ENCODE measurements at regions not wholly inside any gene's neighbourhood (a gene's known extent, or its start where the extent isn't known, plus 50 kb on each side); places are given as distances from the start of the nearest gene placed in this dataset.

DNA sequence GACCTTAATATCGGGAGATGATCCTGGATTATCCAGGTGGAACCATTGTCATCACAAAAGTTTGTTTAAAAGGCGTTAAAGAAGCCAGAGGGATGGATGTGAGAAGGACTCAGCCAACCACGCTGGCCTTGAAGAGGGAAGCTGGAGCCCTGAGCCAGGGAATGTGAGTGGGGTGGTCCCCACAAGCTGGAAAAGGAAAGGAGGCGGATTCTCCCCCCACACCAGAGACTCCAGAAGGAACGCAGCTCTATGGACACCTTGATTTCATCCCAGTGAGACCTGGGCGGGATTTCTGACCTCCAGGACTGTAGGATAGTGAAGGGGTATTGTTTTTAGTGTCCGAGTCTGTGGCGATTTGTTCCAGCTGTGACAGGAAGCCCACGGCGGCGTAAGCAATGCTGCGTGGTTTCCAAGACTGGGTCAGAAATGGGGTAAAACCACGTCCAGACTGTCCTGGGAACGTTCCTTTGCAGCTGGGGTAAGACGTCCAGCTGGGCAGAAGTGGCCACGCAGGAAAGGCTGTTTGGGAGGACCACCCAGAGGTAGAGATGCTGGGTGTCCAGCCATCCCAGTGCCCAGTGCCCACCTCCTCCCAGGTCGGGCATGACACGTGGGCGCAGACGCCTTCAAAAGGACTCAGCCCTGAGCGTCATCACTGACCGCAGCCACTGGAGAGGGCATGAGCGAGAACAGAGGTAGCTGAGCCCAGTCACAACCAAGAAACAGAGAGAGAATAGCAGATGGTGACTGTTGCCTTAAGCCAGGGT is 125.4 kb upstream of the USP29 start:
- H3K36me3 Mint-ChIP-seq (ENCODE audit: insufficient read depth), result no peaks in the 10 kb centered on the region
- peaks cover 16 to 41% of the 10 kb centered on the region in 2 donors for H3K9me3 Mint-ChIP-seq
- no peak for DNase-seq

DNA sequence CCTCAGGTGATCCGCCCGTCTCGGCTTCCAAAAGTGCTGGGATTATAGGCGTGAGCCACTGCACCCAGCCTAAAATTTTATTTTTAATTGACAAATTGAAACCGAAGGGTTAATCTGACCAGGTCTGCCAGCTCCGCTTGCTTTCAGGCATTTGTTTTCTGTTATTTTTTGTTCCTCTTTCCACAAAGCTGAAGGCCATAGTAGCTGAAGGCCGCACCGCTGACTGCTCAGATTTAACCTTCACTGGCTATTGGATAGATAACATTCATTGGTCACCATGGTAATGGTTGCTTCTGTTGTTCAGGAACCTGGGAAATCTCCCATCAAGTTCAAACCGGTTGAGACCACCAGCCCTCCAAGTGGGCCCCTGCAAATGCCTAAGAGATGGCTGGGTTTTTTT is 124.5 kb upstream of the USP29 start:
- Mint-ChIP-seq H3K4me3 (no peak overlapping the region), H3K36me3 (ENCODE audit: insufficient read depth) (no peaks in the 10 kb centered on the region), H3K9me3 (peaks cover 14 to 34% of the 10 kb centered on the region in 2 donors), H3K27me3 (peaks cover 0 to 4% of the 10 kb centered on the region in 2 donors), H3K27ac (no peak overlapping the region), H3K4me1 (ENCODE audit: low read depth in 2 of 2) (no peaks in the 10 kb centered on the region)
- ATAC-seq (replicated peaks) (no peak), DNase-seq (no peak)

More for the DNA sequence above, 125.4 kb upstream of the USP29 start:
- ATAC-seq (replicated peaks), result no peak
- no peak overlapping the region for H3K27ac Mint-ChIP-seq
- H3K4me1 Mint-ChIP-seq (ENCODE audit: low read depth in 2 of 2), result no peaks in the 10 kb centered on the region
- peaks cover 0 to 4% of the 10 kb centered on the region in 2 donors for H3K27me3 Mint-ChIP-seq
- H3K4me3 Mint-ChIP-seq, result no peak overlapping the region

DNA sequence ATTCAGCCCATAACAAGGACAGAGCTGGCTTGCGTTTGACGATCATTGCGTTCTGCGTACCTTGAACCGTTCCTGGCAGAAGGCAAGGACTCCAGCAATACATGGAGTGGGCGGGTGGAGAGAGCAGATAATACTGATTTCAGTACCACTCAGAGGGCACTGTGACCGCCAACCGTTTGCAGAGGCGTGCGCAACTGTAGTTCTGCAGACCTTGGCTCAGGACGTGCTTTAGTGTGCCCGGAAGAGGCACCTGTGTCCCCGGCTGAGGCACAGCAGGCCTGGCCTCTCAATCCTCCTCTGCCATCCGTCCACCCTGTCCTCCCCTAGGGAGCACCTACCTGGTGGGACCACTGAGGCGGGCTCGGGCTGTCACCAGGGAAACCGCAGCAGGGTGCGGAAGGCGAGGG is 117.6 kb upstream of the USP29 start:
- Mint-ChIP-seq H3K27ac (no peak overlapping the region), H3K4me1 (ENCODE audit: low read depth in 2 of 2) (no peaks in the 10 kb centered on the region)

DNA sequence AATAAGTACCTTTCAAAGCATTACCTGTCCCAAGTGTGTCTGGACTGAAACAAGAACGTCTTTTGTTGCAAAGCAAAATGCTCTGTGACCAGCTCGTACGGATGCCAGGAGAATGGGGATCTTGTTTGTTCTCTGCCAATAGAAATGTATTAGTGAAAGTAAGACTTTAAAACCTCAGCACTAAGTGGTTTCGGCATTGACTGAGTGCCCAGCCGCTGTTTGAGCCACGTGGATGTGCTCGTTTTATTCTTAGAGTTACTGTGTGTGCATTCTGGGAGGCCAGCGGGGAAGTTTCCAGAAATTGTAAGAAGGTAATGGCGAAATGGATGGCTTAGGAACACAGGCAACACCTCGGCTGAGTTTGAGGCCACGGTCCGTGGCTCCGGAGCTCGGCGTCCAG is 117.1 kb upstream of the USP29 start:
- H3K4me3 Mint-ChIP-seq, result no peak overlapping the region
- DNase-seq (no peak), ATAC-seq (replicated peaks) (no peak)
- no peaks in the 10 kb centered on the region for H3K4me1 Mint-ChIP-seq (ENCODE audit: low read depth in 2 of 2)
- H3K36me3 Mint-ChIP-seq (ENCODE audit: insufficient read depth), result no peaks in the 10 kb centered on the region
- peaks cover 15 to 24% of the 10 kb centered on the region in 2 donors for H3K9me3 Mint-ChIP-seq
- H3K27me3 Mint-ChIP-seq, result no peaks in the 10 kb centered on the region
- H3K27ac Mint-ChIP-seq, result no peak overlapping the region

More for the DNA sequence above, 117.6 kb upstream of the USP29 start:
- ATAC-seq (replicated peaks) (no peak), DNase-seq (no peak)
- Mint-ChIP-seq H3K36me3 (ENCODE audit: insufficient read depth) (no peaks in the 10 kb centered on the region), H3K27me3 (no peaks in the 10 kb centered on the region), H3K4me3 (no peak overlapping the region), H3K9me3 (peaks cover 11 to 19% of the 10 kb centered on the region in 2 donors)

DNA sequence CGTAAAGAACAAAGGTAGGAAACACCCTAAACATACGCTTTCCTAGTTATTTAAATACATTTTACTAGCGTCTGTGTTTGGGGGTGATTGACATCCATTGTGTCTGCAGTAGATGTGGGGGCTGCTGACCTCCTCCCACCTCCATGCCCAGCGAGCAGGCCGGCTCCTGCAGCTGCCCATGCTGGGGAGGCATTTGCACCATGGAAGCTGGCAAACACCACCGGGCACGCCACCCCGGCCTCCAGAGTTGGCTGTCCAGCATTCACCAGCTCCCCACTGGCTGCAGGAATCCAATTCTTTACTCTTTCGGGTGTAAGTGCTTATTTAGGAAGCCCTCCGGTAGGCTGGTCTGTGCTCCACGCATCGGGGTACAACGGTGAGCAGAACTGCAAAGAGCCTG is 115.4 kb upstream of the USP29 start:
- Mint-ChIP-seq H3K9me3 (peaks cover 18 to 37% of the 10 kb centered on the region in 2 donors), H3K27me3 (no peaks in the 10 kb centered on the region), H3K27ac (no peak overlapping the region), H3K36me3 (ENCODE audit: insufficient read depth) (no peaks in the 10 kb centered on the region), H3K4me1 (ENCODE audit: low read depth in 2 of 2) (no peaks in the 10 kb centered on the region), H3K4me3 (no peak overlapping the region)
- ATAC-seq (replicated peaks) (no peak), DNase-seq (no peak)

DNA sequence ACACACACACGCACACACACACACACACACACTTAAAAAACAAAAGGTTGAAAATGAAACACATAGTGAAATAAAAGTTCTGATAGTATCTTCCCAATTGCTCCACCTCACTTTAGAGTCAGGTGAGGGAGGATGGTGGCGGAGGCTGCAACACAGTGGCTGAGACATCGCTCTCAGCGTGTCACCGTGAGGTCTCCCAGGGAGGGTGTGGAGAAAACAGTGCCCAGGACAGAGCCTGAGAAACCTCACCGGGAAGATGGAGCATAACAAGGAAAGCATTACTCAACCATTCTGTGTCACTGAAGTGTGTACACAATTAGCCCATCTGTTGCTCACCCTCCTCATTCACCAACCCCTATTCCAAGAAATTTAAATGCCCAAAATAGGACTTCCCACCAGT is 111.4 kb upstream of the USP29 start:
- H3K4me1 Mint-ChIP-seq (ENCODE audit: low read depth in 2 of 2), result no peaks in the 10 kb centered on the region
- no peaks in the 10 kb centered on the region for H3K27me3 Mint-ChIP-seq
- DNase-seq, result no peak
- ATAC-seq (replicated peaks), result no peak
- no peak overlapping the region for H3K27ac Mint-ChIP-seq
- H3K36me3 Mint-ChIP-seq (ENCODE audit: insufficient read depth), result no peaks in the 10 kb centered on the region
- no peak overlapping the region for H3K4me3 Mint-ChIP-seq
- peaks cover 18 to 45% of the 10 kb centered on the region in 2 donors for H3K9me3 Mint-ChIP-seq

DNA sequence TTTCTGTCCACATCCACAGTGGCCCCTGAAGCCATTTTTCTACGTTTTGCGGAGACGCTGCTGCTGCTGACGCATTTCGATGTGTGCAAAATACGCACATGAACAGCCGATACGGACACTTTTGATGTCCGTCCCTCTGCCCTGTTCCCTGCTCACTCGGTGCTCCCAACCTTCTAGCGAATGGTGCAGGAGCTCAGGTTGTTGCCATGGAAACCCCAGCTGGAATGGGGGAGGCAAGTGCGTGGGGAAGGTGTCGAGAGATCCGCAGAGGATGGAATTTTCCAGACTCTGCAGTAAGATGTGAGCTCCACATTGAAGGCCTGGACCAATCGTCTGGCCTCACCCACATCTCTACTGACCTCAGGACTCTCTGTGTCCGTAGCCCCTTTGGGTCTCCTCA is 109.2 kb upstream of the USP29 start:
- Mint-ChIP-seq H3K9me3 (peaks cover 22 to 56% of the 10 kb centered on the region in 2 donors), H3K36me3 (ENCODE audit: insufficient read depth) (no peaks in the 10 kb centered on the region), H3K4me1 (ENCODE audit: low read depth in 2 of 2) (no peaks in the 10 kb centered on the region), H3K27me3 (no peaks in the 10 kb centered on the region), H3K27ac (no peak overlapping the region), H3K4me3 (no peak overlapping the region)
- no peak for DNase-seq
- no peak for ATAC-seq (replicated peaks)

DNA sequence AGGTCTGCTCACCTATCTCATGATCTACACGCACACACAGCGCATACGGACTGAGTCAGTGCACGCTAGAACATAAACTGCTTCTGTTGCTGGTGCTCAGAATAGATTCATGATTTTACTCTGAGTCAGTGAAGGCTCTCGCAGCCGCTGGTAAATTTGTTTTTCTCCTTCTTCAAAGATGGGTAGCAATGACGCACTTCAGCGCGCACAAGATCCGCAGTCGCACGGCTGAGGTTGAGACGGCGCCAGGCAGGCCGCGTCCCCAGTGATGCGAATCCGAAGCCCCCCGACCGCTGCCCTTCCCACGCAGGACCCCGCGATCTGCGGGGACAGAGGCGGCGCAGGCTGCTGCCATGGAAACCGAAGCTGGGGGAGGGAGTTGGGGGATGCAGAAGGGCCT is 103.7 kb upstream of the USP29 start:
- Mint-ChIP-seq H3K27ac (no peak overlapping the region), H3K4me1 (ENCODE audit: low read depth in 2 of 2) (no peaks in the 10 kb centered on the region), H3K9me3 (peaks cover 8 to 36% of the 10 kb centered on the region in 2 donors), H3K27me3 (peaks cover 0 to 11% of the 10 kb centered on the region in 2 donors), H3K4me3 (no peak overlapping the region), H3K36me3 (ENCODE audit: insufficient read depth) (peaks cover 4% of the 10 kb centered on the region)
- DNase-seq, result no peak
- ATAC-seq (replicated peaks), result no peak

DNA sequence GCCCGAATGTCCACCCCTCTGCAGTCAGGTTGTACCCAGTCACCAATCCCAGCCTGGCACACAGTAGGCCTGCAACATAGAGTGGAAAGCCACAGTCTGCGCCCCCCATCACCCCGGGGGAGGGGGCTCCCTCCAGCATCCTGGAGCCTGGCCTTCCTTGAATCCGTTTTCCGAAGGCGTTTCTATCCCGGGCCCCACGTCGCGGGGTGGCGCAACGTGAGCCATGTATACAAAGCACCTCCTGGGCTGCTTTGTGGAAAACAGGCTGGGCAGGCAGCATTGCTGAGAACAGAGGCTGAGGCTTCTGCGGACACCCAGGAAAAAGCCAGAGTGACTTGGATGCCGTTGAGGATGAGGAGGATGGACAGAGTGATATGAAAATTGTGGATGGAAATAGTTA is 103.3 kb upstream of the USP29 start:
- Mint-ChIP-seq H3K4me1 (ENCODE audit: low read depth in 2 of 2) (no peaks in the 10 kb centered on the region), H3K4me3 (no peak overlapping the region), H3K27me3 (peaks cover 0 to 11% of the 10 kb centered on the region in 2 donors), H3K36me3 (ENCODE audit: insufficient read depth) (peaks cover 4% of the 10 kb centered on the region), H3K27ac (no peak overlapping the region), H3K9me3 (peaks cover 6 to 32% of the 10 kb centered on the region in 2 donors)
- ATAC-seq (replicated peaks) (no peak), DNase-seq (no peak)

DNA sequence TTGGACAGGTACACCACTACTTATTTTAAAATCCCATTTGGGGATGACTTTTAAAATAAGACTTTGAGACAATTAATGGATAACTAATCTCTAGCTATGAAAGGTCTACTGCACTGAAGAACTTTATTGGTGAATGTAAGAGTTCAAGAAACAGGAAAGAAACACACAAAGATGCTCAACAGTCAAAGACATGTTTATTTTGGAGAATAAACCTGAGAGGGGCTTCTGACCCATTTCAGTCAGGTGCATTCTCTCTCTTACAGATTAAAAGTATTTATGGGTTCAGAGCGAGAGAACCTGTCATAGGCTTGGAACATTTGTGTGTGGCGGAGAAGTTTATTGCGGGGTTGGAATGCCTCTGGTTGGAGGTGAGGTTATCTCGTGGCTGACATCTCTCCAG is 94.3 kb upstream of the USP29 start:
- DNase-seq (no peak), ATAC-seq (replicated peaks) (no peak)
- no peaks in the 10 kb centered on the region for H3K4me1 Mint-ChIP-seq (ENCODE audit: low read depth in 2 of 2)
- H3K27me3 Mint-ChIP-seq, result peaks cover 0 to 6% of the 10 kb centered on the region in 2 donors
- H3K9me3 Mint-ChIP-seq, result peaks cover 9 to 10% of the 10 kb centered on the region in 2 donors
- H3K36me3 Mint-ChIP-seq (ENCODE audit: insufficient read depth), result no peaks in the 10 kb centered on the region
- no peak overlapping the region for H3K4me3 Mint-ChIP-seq
- no peak overlapping the region for H3K27ac Mint-ChIP-seq

DNA sequence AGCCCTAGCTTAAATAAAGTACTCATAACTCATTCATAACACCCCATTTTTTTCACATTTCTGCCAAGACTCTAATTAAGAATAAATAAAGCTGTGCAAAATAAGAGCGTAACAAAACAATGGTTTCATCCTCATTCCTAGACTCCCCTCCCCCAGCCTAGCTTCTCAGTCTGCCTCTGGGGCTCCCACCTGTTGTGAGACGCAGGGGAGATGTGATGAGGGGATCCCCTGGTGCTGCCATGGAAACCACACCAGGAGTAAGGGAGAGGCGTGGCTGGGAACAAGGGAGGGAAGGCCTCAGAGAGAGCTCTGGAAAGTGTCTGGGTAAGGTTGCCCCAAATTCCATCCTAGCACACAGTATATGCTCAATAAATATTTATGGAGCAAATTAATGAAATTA is 93.3 kb upstream of the USP29 start:
- DNase-seq (no peak), ATAC-seq (replicated peaks) (no peak)
- H3K4me3 Mint-ChIP-seq, result no peak overlapping the region
- H3K36me3 Mint-ChIP-seq (ENCODE audit: insufficient read depth), result no peaks in the 10 kb centered on the region
- no peak overlapping the region for H3K27ac Mint-ChIP-seq
- H3K4me1 Mint-ChIP-seq (ENCODE audit: low read depth in 2 of 2), result no peaks in the 10 kb centered on the region
- H3K9me3 Mint-ChIP-seq, result peaks cover 9 to 10% of the 10 kb centered on the region in 2 donors
- peaks cover 0 to 6% of the 10 kb centered on the region in 2 donors for H3K27me3 Mint-ChIP-seq

DNA sequence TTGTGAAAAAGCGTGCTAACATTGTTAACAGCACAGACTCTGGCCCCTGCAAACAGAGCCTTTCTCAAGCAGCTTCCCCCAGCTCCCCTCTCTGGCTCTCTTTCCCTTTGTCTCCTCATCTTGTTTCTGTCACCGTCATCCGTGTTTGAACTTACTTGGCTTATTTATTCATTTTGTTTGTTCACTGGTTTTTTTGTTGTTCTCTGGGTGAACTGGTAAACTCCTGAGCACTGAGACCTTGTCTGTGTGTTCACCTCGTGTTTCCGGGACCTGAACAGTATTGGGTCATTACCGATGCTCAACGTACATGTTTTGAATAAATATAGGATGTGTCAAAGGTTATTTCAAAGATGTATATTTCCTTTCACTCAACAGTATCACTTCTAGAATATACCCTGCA is 92.4 kb upstream of the USP29 start:
- peaks cover 9 to 10% of the 10 kb centered on the region in 2 donors for H3K9me3 Mint-ChIP-seq
- H3K4me1 Mint-ChIP-seq (ENCODE audit: low read depth in 2 of 2), result no peaks in the 10 kb centered on the region
- no peak for DNase-seq
- no peak overlapping the region for H3K27ac Mint-ChIP-seq
- H3K27me3 Mint-ChIP-seq, result peaks cover 0 to 6% of the 10 kb centered on the region in 2 donors
- no peak overlapping the region for H3K4me3 Mint-ChIP-seq
- ATAC-seq (replicated peaks), result no peak
- H3K36me3 Mint-ChIP-seq (ENCODE audit: insufficient read depth), result no peaks in the 10 kb centered on the region

DNA sequence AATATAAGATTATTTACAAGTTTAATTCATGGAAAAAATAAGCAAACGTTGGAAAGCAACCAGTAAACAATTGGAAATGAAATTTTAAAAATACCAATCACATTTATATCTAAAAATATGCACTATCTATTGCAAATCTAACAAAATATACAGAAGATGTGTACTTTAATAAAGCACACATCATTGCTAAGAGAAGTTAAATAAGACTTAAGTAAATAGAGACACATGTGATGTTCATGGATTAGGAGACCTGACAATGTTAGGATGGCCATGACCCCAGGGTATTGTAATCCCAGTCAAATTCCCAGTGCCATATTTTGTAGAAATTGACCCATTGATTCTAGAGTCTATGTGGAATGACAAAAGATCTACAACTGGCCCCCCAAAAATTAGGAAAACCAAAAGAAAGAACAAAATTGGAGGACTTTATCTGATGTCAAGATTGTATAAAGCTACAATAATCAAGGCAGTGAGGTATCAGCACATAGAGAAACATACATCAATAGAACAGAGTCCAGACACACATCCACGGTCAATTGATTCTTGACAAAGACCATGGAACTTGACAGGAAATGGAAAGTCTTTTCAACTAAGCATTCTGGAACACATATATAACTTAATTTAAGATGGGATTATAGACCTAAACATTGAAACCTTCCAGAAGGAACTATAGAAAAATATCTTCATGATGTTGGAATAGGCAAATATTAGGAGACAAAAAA is 90.8 kb upstream of the USP29 start:
- Mint-ChIP-seq H3K4me3 (no peak overlapping the region), H3K27me3 (no peaks in the 10 kb centered on the region), H3K27ac (no peak overlapping the region), H3K4me1 (ENCODE audit: low read depth in 2 of 2) (no peaks in the 10 kb centered on the region), H3K9me3 (peaks cover under 1 to 8% of the 10 kb centered on the region in 2 donors), H3K36me3 (ENCODE audit: insufficient read depth) (no peaks in the 10 kb centered on the region)
- ATAC-seq (replicated peaks) (no peak), DNase-seq (no peak)

DNA sequence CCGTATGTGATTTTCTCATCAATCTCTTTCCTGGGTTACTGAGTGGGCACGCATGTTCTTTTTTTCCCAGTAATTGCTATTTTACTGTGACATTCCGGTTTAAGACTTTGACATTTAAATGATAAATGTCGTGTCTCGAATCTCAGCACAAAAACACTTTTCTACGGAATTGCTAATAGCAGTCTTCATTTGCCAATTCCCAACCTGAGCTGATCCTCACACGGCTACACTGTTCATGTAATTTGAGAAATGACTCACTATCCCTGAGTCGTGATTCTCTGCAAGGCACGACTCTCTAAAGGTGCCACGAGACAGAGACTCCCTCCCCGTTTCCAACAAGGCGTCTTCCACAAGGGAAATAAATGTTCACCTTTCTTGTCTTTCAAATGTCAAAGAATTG is 88.7 kb upstream of the USP29 start:
- Mint-ChIP-seq H3K36me3 (ENCODE audit: insufficient read depth) (no peaks in the 10 kb centered on the region), H3K4me3 (no peak overlapping the region), H3K4me1 (ENCODE audit: low read depth in 2 of 2) (no peaks in the 10 kb centered on the region), H3K9me3 (peaks cover 8 to 13% of the 10 kb centered on the region in 2 donors), H3K27ac (no peak overlapping the region), H3K27me3 (no peaks in the 10 kb centered on the region)
- no peak for ATAC-seq (replicated peaks)
- no peak for DNase-seq

Measured in effector memory CD8-positive, alpha-beta T cell (primary cell).